Fibroblast of mammary gland (primary cell): ENCODE measurements at regions not wholly inside any gene's neighbourhood (a gene's known extent, or its start where the extent isn't known, plus 50 kb on each side); places are given as distances from the start of the nearest gene placed in this dataset.
"Not testable (repeated sequence)": the region's sequence is repeated elsewhere in the genome, so short reads cannot be mapped to it uniquely, and the experiment has no call there.

Experiments
- DNase-seq: peaks from one replicate; pipeline ENCODE4 v3.0.0-alpha.2; 2010; ENCODE audit warnings: low read depth
- H3K4me3 ChIP-seq: 2 replicates; pipeline ENCODE4 v1.5.1; 2011; ENCODE audit warnings: low read depth, mild to moderate bottlenecking, low read length, moderate library complexity; ENCODE audit not compliant: control insufficient read depth
- CTCF ChIP-seq: conservative IDR thresholded peaks from 2 replicates; pipeline ENCODE4 v1.5.1; 2011; ENCODE audit warnings: low read depth, low read length, inconsistent platforms; ENCODE audit not compliant: control insufficient read depth, insufficient read depth

- no peak overlapping the region for H3K4me3 ChIP-seq
- TF ChIP-seq CTCF = no peak
- DNase-seq = peak; percentile 100
These were observed 76.1 kb upstream of the ZEB1 start for GRCh38 chr10:31242902-31243301.

- DNase-seq, H3K4me3 ChIP-seq: not testable (repeated sequence)
These were observed 67.9 kb upstream of the ZEB1 start for GRCh38 chr10:31251118-31251517.

DNA sequence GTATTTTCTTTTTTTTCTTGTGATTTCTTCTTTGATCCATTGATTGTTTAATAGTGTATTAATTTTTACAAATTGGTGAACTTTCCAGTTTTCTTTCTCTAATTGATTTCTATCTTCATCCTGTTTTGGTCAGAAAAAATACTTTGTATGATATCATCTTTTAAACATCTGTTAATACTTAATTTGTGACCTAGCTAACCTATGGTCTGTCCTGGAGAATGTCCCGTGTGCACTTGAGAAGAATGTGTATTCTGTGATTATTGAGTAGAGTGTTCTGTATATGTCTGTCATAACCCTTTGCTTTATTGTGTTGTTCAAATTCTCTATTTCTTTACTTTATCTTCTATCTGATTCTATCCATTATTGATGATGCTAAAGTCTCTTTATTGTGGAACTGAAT is 65.8 kb upstream of the ZEB1 start:
- H3K4me3 ChIP-seq = no peak overlapping the region
- TF ChIP-seq CTCF = no peak
- peak; percentile 27 for DNase-seq

DNA sequence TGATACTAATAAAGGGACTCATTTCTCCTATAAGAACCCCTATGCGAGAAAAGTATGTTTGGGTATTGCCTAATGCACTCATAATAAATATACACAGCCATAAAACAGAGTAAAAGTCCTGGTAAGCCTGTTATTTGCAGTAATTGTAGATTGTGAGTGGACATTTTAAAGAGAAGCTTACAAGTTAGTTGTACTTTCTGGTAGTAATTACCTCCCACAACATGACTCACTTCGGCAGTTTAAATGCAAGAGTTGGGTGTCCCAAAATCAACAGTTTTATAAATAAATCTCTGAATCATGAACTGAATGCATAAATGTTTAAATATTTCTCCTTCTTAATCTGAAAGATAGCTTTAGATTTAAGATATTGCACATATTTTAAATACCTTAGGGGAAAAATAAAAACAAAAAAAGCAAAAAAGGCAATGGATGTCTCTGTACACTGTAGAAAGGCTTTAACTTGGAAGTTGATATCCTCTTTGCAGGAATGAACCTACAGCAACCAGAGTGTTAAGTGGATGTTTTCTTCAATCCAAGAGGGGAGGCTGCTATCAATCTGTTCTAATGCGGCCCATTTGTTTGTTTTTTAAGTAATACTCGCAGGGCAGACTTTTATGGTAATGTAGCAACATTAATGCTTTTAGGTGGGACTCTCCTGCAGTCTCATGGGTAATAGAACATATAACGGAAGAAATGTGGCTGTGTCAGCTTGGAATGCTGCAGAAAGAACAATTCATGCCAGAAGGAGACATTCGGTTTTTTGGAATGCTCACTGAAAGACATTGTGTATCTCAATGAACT is 57.3 kb upstream of the ZEB1 start:
- no peak for TF ChIP-seq CTCF
- no peak overlapping the region for H3K4me3 ChIP-seq
- peak; percentile 92 for DNase-seq

GRCh38 chr10:31262672-31263071 is 56.3 kb upstream of the ZEB1 start:
- peak; percentile 86 for DNase-seq
- no peak for TF ChIP-seq CTCF
- H3K4me3 ChIP-seq = no peak overlapping the region

GRCh38 chr10:31263903-31264302 is 55.1 kb upstream of the ZEB1 start:
- TF ChIP-seq CTCF = no peak
- H3K4me3 ChIP-seq = no peak overlapping the region
- peak; percentile 50 for DNase-seq

- TF ChIP-seq CTCF = no peak
- no peak overlapping the region for H3K4me3 ChIP-seq
- peak; percentile 16 for DNase-seq
These were observed 50.3 kb upstream of the ZEB1 start for GRCh38 chr10:31268444-31269303.
